ENCODE measurements at regions not wholly inside any gene's neighbourhood (a gene's known extent, or its start where the extent isn't known, plus 50 kb on each side); places are given as distances from the start of the nearest gene placed in this dataset.

GRCh38 chr18:47635416-47635815, 295.0 kb downstream of the SMAD2 start:
- no peaks in the 10 kb centered on the region for H3K36me3 ChIP-seq (ENCODE audit: control insufficient read depth, insufficient read depth, low read length)
- DNase-seq (ENCODE audit: extremely low read depth, insufficient read length): no peak
- no peaks in the 10 kb centered on the region for H3K27me3 ChIP-seq (replicated peaks; ENCODE audit: control insufficient read depth, insufficient read depth, low read length)
- no peak overlapping the region for H3K4me3 ChIP-seq (replicated peaks; ENCODE audit: low read depth, low read length)
- TF ChIP-seq CTCF (IDR thresholded peaks at IDR 0.05; ENCODE audit: insufficient read depth, low read length, poor library complexity, severe bottlenecking): no peak

DNA sequence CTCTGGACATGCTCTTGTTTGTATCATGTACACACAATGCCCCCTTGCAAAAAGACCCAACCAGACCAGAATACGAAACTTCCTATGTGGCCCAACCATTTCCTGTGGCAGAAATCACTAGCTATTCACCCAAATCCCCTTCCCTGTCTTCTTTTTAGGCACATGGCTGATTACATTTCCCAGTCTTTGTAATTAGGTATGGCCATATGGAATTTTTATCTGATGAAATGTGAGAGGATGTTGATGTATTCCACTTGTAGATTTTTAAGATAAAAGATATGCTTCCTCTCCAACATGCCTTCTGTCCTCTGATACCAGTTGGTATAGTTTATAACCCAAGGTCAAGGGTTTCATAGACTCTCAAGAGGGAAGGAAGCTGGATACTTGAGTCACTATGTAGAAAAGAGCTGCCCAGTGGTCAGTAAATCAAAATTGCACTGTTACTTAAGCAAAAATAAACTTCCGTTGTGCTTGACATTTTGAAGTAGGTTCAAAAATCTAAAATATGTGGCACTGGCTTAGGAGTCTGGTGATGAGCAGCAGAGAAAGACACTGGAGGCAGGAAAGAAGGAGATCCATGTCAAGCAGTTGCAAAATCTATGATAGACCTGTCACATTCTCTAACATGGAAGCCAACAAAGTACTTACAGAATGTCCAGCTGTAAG, 297.4 kb downstream of the SMAD2 start:
- DNase-seq (ENCODE audit: extremely low read depth, insufficient read length): no peak
- TF ChIP-seq CTCF (IDR thresholded peaks at IDR 0.05; ENCODE audit: insufficient read depth, low read length, poor library complexity, severe bottlenecking): no peak
- H3K36me3 ChIP-seq (ENCODE audit: control insufficient read depth, insufficient read depth, low read length): no peaks in the 10 kb centered on the region
- no peak overlapping the region for H3K4me3 ChIP-seq (replicated peaks; ENCODE audit: low read depth, low read length)
- H3K27me3 ChIP-seq (replicated peaks; ENCODE audit: control insufficient read depth, insufficient read depth, low read length): no peaks in the 10 kb centered on the region

DNA sequence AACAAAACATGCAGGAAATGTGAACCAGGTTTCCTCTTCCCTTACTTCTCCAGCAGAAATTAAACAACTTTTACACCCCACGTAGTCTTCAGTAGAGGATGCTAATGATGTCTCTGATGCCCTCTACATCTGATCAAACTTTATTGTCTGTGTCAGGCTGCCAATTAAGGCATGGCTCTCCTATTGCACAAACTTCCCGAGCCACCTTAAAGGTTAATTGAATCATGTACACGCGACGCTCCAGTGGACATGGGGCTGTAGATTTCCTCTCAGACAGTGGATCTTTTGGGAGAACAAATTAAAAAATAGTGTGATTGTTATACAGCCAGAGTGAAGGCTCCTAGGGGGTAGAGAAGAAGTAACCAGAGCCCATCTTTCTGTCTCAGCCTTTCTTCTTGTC, 301.6 kb downstream of the SMAD2 start:
- Histone ChIP-seq H3K4me3 (replicated peaks; ENCODE audit: low read depth, low read length) (no peak overlapping the region), H3K36me3 (ENCODE audit: control insufficient read depth, insufficient read depth, low read length) (no peaks in the 10 kb centered on the region), H3K27me3 (replicated peaks; ENCODE audit: control insufficient read depth, insufficient read depth, low read length) (no peaks in the 10 kb centered on the region)
- no peak for TF ChIP-seq CTCF (IDR thresholded peaks at IDR 0.05; ENCODE audit: insufficient read depth, low read length, poor library complexity, severe bottlenecking)
- DNase-seq (ENCODE audit: extremely low read depth, insufficient read length): no peak

- Histone ChIP-seq H3K27me3 (replicated peaks; ENCODE audit: control insufficient read depth, insufficient read depth, low read length) (no peaks in the 10 kb centered on the region), H3K4me3 (replicated peaks; ENCODE audit: low read depth, low read length) (no peak overlapping the region), H3K36me3 (ENCODE audit: control insufficient read depth, insufficient read depth, low read length) (no peaks in the 10 kb centered on the region)
- TF ChIP-seq CTCF (IDR thresholded peaks at IDR 0.05; ENCODE audit: insufficient read depth, low read length, poor library complexity, severe bottlenecking): no peak
- no peak for DNase-seq (ENCODE audit: extremely low read depth, insufficient read length)
Measured at GRCh38 chr18:47628240-47628781, 302.1 kb downstream of the SMAD2 start.

DNA sequence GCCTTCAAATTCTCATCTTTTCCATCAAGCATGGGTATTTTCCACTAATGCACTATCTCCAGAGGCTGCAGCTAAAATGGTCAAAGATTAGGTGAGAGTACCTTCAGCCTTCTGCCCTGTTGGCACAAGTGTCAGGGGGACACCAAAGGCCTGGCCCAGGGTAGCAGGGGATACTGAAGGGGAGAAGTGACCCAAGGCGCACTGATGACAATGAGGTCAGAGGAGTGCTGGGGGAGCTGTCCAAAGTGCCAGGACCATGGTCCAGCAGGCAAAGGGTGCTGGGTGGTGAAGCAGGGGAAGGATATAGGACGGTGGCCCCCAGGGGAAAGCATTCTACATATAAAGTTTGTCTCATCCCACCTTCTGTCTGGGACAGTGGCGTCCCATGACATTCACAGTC, 303.4 kb downstream of the SMAD2 start:
- no peak overlapping the region for H3K4me3 ChIP-seq (replicated peaks; ENCODE audit: low read depth, low read length)
- no peak for TF ChIP-seq CTCF (IDR thresholded peaks at IDR 0.05; ENCODE audit: insufficient read depth, low read length, poor library complexity, severe bottlenecking)
- no peak for DNase-seq (ENCODE audit: extremely low read depth, insufficient read length)
- no peaks in the 10 kb centered on the region for H3K36me3 ChIP-seq (ENCODE audit: control insufficient read depth, insufficient read depth, low read length)
- H3K27me3 ChIP-seq (replicated peaks; ENCODE audit: control insufficient read depth, insufficient read depth, low read length): no peaks in the 10 kb centered on the region
